OCI-LY3 (cell line): ENCODE measurements at regions not wholly inside any gene's neighbourhood (a gene's known extent, or its start where the extent isn't known, plus 50 kb on each side); places are given as distances from the start of the nearest gene placed in this dataset.

Experiments used
- H2AFZ ChIP-seq: fragments of 200-600, 300-600 bp; shearing (Covaris generic); 2 replicates; pipeline ENCODE4 v1.6.0; 2014; ENCODE audit warnings: antibody characterized with exemption, low read depth, low read length
- H3K27ac ChIP-seq: fragments of 200-600, 300-600 bp; sonication (generic); 2 replicates; pipeline ENCODE4 v1.5.1; 2014; ENCODE audit warnings: mild to moderate bottlenecking, low read length, moderate library complexity, mixed read lengths
- H3K27me3 ChIP-seq: fragments of 200-600, 300-600 bp; sonication (generic); 2 replicates; pipeline ENCODE4 v1.6.1; 2014; ENCODE audit warnings: low read depth, low read length, mixed read lengths
- H3K36me3 ChIP-seq: fragments of 200-600, 300-600 bp; sonication (generic); replicated peaks from 2 replicates; pipeline ENCODE3; 2014; ENCODE audit warnings: low read depth, low read length, mixed read lengths
- H3K4me1 ChIP-seq: fragments of 300-600, 200-600 bp; sonication (generic); 2 replicates; pipeline ENCODE4 v1.6.1; 2014; ENCODE audit warnings: low read length, mixed read lengths
- H3K4me2 ChIP-seq: fragments of 200-600, 300-600 bp; sonication (generic); 2 replicates; pipeline ENCODE4 v1.6.1; 2014; ENCODE audit warnings: low read length, mixed read lengths
- H3K4me3 ChIP-seq: fragments of 300-600, 200-600 bp; sonication (generic); 2 replicates; pipeline ENCODE4 v1.5.1; 2014; ENCODE audit warnings: antibody characterized with exemption, mild to moderate bottlenecking, low read length, moderate library complexity
- H3K79me2 ChIP-seq: fragments of 300-600, 200-600 bp; shearing (Covaris generic); 2 replicates; pipeline ENCODE4 v1.6.1; 2014; ENCODE audit warnings: mild to moderate bottlenecking, low read length, mixed read lengths
- H3K9ac ChIP-seq: fragments of 300-600, 200-600 bp; shearing (Covaris generic); 2 replicates; pipeline ENCODE4 v1.6.0; 2014; ENCODE audit warnings: mild to moderate bottlenecking, low read length, moderate library complexity
- H3K9me3 ChIP-seq: fragments of 200-600, 300-600 bp; shearing (Covaris generic); 2 replicates; pipeline ENCODE4 v1.6.1; 2014; ENCODE audit warnings: low read length, mixed read lengths; ENCODE audit not compliant: insufficient read depth
- H4K20me1 ChIP-seq: fragments of 200-600, 300-600 bp; sonication (generic); 2 replicates; pipeline ENCODE4 v1.6.1; 2016; ENCODE audit warnings: low read length, mixed read lengths; ENCODE audit not compliant: insufficient read depth
- CTCF ChIP-seq: fragments of 200-600, 300-600 bp; sonication (generic); IDR thresholded peaks from 2 replicates; pipeline ENCODE4 v1.5.1; 2014; ENCODE audit warnings: antibody characterized with exemption, low read length, low read depth
- EZH2phosphoT487 ChIP-seq: fragments of 200-600 bp; shearing (Covaris generic); IDR thresholded peaks from 2 replicates; pipeline ENCODE4 v1.6.1; 2018; ENCODE audit warnings: antibody characterized with exemption, mixed run types, low read depth

GRCh38 chr9:95634536-95634935 is 117.8 kb upstream of the PTCH1 start:
- no peak overlapping the region for H3K4me3 ChIP-seq
- no peak overlapping the region for H3K9ac ChIP-seq
- no peaks in the 10 kb centered on the region for H3K9me3 ChIP-seq
- no peaks in the 10 kb centered on the region for H3K36me3 ChIP-seq
- no peak overlapping the region for H3K27ac ChIP-seq
- H3K79me2 ChIP-seq, result no peaks in the 10 kb centered on the region
- peaks cover 7% of the 10 kb centered on the region; the same call in 1 of the 2 replicates for H3K27me3 ChIP-seq
- TF ChIP-seq EZH2phosphoT487, result no peak
- no peak for TF ChIP-seq CTCF
- no peaks in the 10 kb centered on the region for H3K4me1 ChIP-seq
- H3K4me2 ChIP-seq, result no peak overlapping the region
- H2AFZ ChIP-seq, result no peak overlapping the region
- no peaks in the 10 kb centered on the region for H4K20me1 ChIP-seq

GRCh38 chr9:95634114-95634513 is 117.3 kb upstream of the PTCH1 start:
- no peaks in the 10 kb centered on the region for H3K4me1 ChIP-seq
- no peak for TF ChIP-seq EZH2phosphoT487
- no peak for TF ChIP-seq CTCF
- no peak overlapping the region for H3K27ac ChIP-seq
- peaks cover 10% of the 10 kb centered on the region; the same call in 1 of the 2 replicates for H3K27me3 ChIP-seq
- no peak overlapping the region for H3K4me2 ChIP-seq
- no peaks in the 10 kb centered on the region for H3K36me3 ChIP-seq
- no peak overlapping the region for H3K9ac ChIP-seq
- no peak overlapping the region for H3K4me3 ChIP-seq
- no peaks in the 10 kb centered on the region for H3K79me2 ChIP-seq
- H3K9me3 ChIP-seq, result no peaks in the 10 kb centered on the region
- no peak overlapping the region for H2AFZ ChIP-seq
- H4K20me1 ChIP-seq, result no peaks in the 10 kb centered on the region

- Histone ChIP-seq H3K36me3 (no peaks in the 10 kb centered on the region), H4K20me1 (no peaks in the 10 kb centered on the region), H3K27ac (no peak overlapping the region), H2AFZ (no peak overlapping the region), H3K9ac (no peak overlapping the region), H3K4me3 (no peak overlapping the region), H3K4me1 (no peaks in the 10 kb centered on the region), H3K4me2 (no peak overlapping the region), H3K79me2 (no peaks in the 10 kb centered on the region), H3K9me3 (no peaks in the 10 kb centered on the region), H3K27me3 (peaks cover 9% of the 10 kb centered on the region; the same call in 1 of the 2 replicates)
- TF ChIP-seq CTCF (no peak), EZH2phosphoT487 (no peak)
Observed at GRCh38 chr9:95629585-95629984, 112.8 kb upstream of the PTCH1 start.

- Histone ChIP-seq H3K4me2 (no peak overlapping the region), H3K27ac (no peak overlapping the region)
Observed at GRCh38 chr9:95627802-95628201, 111.0 kb upstream of the PTCH1 start.

More at GRCh38 chr9:95627802-95628201, 111.0 kb upstream of the PTCH1 start:
- Histone ChIP-seq H3K9ac (no peak overlapping the region), H3K4me3 (no peak overlapping the region), H3K27me3 (peaks cover 9% of the 10 kb centered on the region; the same call in 1 of the 2 replicates), H3K36me3 (no peaks in the 10 kb centered on the region), H2AFZ (no peak overlapping the region), H4K20me1 (no peaks in the 10 kb centered on the region), H3K79me2 (no peaks in the 10 kb centered on the region), H3K4me1 (no peaks in the 10 kb centered on the region), H3K9me3 (no peaks in the 10 kb centered on the region)
- TF ChIP-seq EZH2phosphoT487 (no peak), CTCF (no peak)
